Fibroblast of skin of left biceps (primary cell): ENCODE measurements at regions not wholly inside any gene's neighbourhood (a gene's known extent, or its start where the extent isn't known, plus 50 kb on each side); places are given as distances from the start of the nearest gene placed in this dataset.
"Not testable (repeated sequence)": the region's sequence is repeated elsewhere in the genome, so short reads cannot be mapped to it uniquely, and the experiment has no call there.

ENCODE experiments used
- DNase-seq, 2 experiments: peaks; one replicate each; pipeline ENCODE4 v3.0.0-alpha.2; 2013; ENCODE audit warnings: low read depth in 2 of 2

DNA sequence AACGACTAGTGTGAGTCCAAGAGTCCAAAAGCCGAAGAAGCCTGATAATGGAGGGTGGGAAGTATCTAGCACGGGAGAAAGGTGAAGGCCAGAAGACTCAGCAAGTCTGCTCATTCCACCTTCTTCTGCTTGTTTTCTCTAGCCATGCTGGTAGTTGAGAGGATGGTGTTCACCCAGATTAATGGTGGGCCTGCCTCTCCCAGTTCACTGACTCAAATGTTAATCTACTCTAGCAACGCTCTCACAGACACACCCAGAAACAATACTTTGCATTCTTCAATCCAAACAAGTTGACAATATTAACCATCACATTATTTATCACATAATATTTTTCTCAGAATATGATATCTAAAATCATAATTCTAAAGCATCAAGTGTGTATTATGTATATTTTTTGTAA lies 1055.1 kb upstream of the PCDH10 start:
- DNase-seq, result no peak

- DNase-seq, result no peak
Observed at GRCh38 chr4:132097041-132097440, 1052.1 kb upstream of the PCDH10 start.

DNA sequence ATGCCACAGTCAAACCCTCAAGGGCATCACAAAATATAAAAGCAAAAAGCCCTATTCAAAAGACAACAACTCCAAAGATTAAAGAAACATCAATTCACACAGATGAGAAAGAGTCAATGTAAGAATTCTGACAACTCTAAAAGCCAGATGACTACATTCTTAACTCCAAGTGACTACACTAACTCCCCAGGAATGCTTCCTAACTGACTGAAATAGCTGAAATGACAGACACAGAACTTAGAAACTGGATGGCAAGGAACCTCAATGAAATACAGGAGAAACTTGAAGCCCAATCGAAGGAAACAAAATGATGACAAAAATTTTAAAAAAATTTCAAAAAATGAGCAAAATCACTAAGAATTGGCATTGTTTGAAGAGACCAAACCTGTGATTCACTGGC lies 1047.6 kb upstream of the PCDH10 start:
- DNase-seq, result peak; percentile 17 to 28

DNA sequence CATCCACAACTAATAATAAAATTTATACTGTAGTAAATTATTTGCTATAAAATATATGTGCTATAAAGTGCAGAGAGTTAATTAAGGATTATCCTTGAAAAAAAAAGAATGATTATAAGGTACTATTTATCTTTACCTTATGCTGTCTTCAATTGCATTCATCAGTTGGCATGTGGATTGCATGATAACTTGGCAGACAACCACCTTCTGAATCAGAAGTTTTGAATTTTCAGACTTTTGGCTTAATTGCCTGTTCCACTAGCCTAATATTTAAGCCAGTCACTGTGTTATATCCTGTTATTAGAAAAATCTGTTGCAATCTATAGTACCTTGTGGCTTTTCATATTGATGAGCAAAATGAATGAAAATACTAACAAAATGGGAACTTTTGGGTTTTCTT lies 1040.3 kb upstream of the PCDH10 start:
- DNase-seq, result peak; percentile 22 to 39

- DNase-seq, result no peak
Observed at GRCh38 chr4:132114885-132115284, 1034.2 kb upstream of the PCDH10 start.

- DNase-seq, result not testable (repeated sequence)
Observed at GRCh38 chr4:132122741-132123140, 1026.4 kb upstream of the PCDH10 start.

- DNase-seq, result no peak
Observed at GRCh38 chr4:132123870-132124623, 1025.0 kb upstream of the PCDH10 start.

DNA sequence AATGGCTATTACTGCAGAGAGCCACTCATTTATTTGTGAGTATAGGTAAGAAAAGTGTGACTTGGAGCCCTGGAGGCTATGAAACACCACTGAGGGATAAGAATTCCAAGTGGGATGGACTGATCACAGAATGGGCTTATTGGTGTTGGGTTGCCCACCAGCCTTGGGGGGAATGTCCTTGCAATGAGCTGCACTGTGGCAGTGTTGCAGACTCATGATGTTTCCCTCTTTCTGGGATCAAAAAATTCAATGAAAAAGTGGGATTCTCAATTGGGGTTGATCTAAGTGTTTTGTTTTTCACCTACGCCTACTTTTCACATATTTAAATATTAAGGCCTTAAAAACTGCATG lies 1024.5 kb upstream of the PCDH10 start:
- no peak for DNase-seq

- DNase-seq, result no peak
Observed at GRCh38 chr4:132125131-132125530, 1024.0 kb upstream of the PCDH10 start.

- no peak for DNase-seq
Observed at GRCh38 chr4:132132433-132132832, 1016.7 kb upstream of the PCDH10 start.

DNA sequence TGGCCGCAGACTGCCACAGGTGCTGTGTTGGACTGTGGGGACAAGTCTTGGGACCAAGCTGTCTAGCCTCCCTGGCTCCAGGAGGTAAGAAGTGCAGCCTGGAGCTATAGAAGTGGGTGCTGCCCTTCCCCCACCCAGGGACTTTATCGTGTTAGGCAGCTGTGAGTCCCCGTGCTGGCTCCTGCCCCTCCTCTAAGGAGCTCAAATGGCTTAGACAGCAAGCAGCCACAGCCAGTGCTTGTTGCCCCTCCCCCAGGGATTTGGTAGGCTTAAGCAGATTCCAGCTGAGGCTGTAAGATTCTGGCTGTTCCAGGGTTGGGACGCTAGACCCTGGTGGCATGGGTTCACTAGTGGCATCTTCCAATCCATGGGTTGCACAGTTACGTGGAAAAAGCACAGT lies 979.4 kb upstream of the PCDH10 start:
- no peak for DNase-seq

GRCh38 chr4:132180020-132180427 lies 969.1 kb upstream of the PCDH10 start:
- DNase-seq, result peak; percentile 53 to 55

DNA sequence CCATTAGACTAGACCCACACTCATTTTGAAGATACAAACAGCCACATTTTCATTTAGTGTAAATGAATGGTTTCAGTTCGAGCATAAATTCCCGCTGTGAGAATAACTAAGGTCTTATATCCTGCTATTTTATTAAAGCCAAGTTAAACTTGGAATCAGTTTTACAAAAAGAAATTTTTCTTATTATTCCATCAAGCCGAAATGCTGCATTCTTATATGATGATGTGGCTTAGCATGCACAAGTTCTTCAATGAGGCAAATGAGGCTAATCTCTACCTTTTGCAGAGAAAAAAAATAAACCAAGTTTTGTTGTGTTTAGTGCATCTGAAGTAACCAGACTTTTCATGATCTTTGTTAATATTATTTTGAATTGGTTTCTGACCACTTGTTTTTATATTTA lies 953.9 kb upstream of the PCDH10 start:
- DNase-seq, result no peak

DNA sequence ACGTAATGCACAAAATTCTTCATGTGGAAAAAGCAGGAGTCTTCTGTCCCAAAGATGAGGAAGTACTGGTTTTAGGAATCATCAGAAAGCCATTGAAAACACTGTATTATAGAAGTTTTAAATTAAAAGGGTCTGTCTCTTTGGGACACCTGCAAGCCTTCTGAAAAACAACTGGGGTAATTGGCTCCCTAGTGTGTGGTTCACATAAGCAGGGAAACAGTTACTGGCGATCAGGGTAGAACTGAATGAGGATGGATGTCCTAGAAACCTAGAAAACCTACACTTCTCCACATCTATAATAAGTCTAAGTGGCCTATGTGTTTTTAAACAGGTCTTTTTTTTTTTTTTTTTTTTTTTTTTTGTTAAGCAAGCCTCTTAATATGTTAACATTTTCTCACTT lies 945.5 kb upstream of the PCDH10 start:
- DNase-seq, result no peak

- no peak for DNase-seq
Observed at GRCh38 chr4:132214519-132214918, 934.6 kb upstream of the PCDH10 start.

- DNase-seq, result no peak
Observed at GRCh38 chr4:132218406-132218805, 930.7 kb upstream of the PCDH10 start.

DNA sequence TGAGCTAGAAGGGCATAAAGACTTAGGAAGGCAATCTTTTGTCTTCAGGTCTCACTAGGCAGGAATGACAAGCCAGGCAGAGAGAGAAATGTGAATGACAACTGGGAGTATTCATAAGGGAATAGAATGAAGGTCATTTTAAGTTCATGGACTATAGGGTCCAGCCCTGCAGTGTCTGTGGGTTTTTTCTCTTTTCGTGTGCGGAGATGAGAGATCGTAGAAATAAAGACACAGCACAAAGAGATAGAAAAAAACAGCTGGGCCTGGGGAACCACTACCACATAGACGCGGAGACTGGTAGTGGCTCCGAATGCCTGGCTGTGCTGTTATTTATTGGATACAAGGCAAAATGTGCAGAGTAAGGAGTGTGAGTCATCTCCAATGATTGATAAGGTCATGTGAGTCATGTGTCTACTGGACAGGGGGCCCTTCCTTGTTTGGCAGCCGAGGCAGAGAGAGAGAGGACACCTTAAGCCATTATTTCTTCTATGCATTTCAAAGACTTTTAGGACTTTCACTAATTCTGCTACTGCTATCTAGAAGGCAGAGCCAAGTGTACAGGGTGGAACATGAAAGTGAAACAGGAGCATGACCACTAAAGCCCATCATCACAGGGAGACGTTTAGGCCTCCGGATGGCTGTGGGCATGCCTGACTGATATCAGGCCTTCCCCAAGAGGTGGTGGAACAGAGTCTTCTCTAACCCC lies 921.8 kb upstream of the PCDH10 start:
- no peak for DNase-seq

- DNase-seq, result not testable (repeated sequence)
Observed at GRCh38 chr4:132227857-132228165, 921.3 kb upstream of the PCDH10 start.

- DNase-seq, result no peak
Observed at GRCh38 chr4:132228676-132229075, 920.4 kb upstream of the PCDH10 start.

DNA sequence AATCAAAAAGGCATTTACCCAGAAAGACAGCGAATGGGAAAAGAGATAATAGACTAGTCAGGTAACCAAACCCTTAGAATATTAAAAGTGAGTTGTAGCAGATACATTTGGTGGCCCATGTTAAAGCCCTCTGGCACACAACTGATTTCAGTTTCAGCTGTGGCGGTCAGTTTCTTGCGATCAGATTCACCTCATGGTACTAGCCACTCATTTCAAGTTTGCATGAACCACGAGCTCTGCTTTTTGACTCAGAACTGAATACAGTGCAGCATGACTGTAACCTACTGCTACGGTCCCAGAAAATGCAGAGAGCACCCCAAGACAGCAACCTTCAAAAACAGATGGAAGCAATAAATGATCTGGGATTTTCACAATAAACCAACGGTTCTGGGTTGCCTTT lies 919.1 kb upstream of the PCDH10 start:
- no peak for DNase-seq

GRCh38 chr4:132238697-132239096 lies 910.4 kb upstream of the PCDH10 start:
- no peak for DNase-seq

GRCh38 chr4:132240081-132240480 lies 909.0 kb upstream of the PCDH10 start:
- DNase-seq, result no peak

DNA sequence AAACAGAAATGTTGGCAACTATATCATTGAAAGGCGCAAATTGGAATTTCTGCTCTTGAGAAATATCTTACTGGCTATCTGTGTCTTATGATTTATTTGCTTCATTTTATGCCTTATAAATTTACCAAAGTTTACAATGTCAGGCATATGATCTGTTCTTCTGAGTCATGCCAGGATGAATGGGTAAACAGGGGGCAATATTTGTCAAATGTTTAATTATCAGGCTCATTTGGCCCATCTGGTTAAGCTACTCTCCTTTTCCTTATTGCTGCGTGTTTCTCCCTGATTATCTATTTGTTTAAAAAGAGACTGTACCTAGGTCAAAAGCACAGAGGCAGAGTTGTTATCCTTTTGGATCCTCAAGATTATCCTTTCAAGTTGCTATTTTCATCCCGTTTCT lies 903.8 kb upstream of the PCDH10 start:
- DNase-seq, result no peak

- DNase-seq, result no peak
Observed at GRCh38 chr4:132264176-132264575, 884.9 kb upstream of the PCDH10 start.
